B cell (primary cell): ENCODE measurements at regions not wholly inside any gene's neighbourhood (a gene's known extent, or its start where the extent isn't known, plus 50 kb on each side); places are given as distances from the start of the nearest gene placed in this dataset.

Experiments
- ATAC-seq: fragments of 200-7000 bp; cut with Tn5 transposase; one replicate; pipeline ENCODE4 v1.10.0; 2021; ENCODE audit warnings: low read depth, mild to moderate bottlenecking, moderate number of reproducible peaks, moderate library complexity
- CTCF ChIA-PET: fragments of 350-600 bp; sonication (Branson Sonifier 250); formaldehyde crosslinking; loops from one replicate; lab custom pipeline; 2021; ENCODE audit warnings: antibody characterized with exemption, inconsistent platforms; lab: Charles Lee
- POLR2A ChIA-PET: fragments of 350-600 bp; sonication (Branson Sonifier 250); formaldehyde crosslinking; loops from one replicate; lab custom pipeline; 2021; ENCODE audit warnings: antibody characterized with exemption; lab: Charles Lee
- DNase-seq: peaks from one replicate; pipeline ENCODE4 v3.0.0; 2013
- H2AFZ ChIP-seq: 2 replicates; pipeline ENCODE4 v1.6.1; 2012; ENCODE audit warnings: mild to moderate bottlenecking, low read depth, low read length; ENCODE audit not compliant: insufficient read depth, poor library complexity, severe bottlenecking
- H3K27ac ChIP-seq, 2 donors: 1 replicate in 1 of 2; 2 replicates in 1 of 2; pipeline ENCODE4 v1.5.1; 2012 to 2013; ENCODE audit warnings: low read length in 2 of 2, mild to moderate bottlenecking in 2 of 2, moderate library complexity in 1 of 2
- H3K27me3 ChIP-seq, 4 experiments: fragments of 200-600 bp in 1 of 4; sonication (generic) in 1 of 4; replicated peaks in 1 of 4; 1 replicate in 2 of 4; 2 replicates in 2 of 4; pipeline versions ENCODE4 v1.6.1 to v1.7.0; 2013 to 2016; ENCODE audit warnings: low read length in 3 of 4, mild to moderate bottlenecking in 2 of 4, mixed read lengths in 1 of 4, moderate library complexity in 1 of 4; ENCODE audit not compliant: insufficient read depth in 4 of 4, control insufficient read depth in 3 of 4; ENCODE audit errors: control extremely low read depth in 1 of 4
- H3K36me3 ChIP-seq, 2 experiments: replicated peaks in 1 of 2; 1 replicate in 1 of 2; 2 replicates in 1 of 2; pipeline versions ENCODE4 v1.6.1 to v1.7.1; 2013; ENCODE audit warnings: low read length in 1 of 2; ENCODE audit not compliant: insufficient read depth in 2 of 2, control insufficient read depth in 1 of 2; ENCODE audit errors: control extremely low read depth in 1 of 2, extremely low read depth in 1 of 2
- H3K4me1 ChIP-seq, 2 donors: fragments of 200-600 bp in 1 of 2; sonication (generic) in 1 of 2; 1 replicate in 1 of 2; 2 replicates in 1 of 2; pipeline versions ENCODE4 v1.5.1 to v1.6.1; 2013 to 2017; ENCODE audit warnings: low read length in 2 of 2; ENCODE audit not compliant: control insufficient read depth in 2 of 2, insufficient read depth in 2 of 2
- H3K4me2 ChIP-seq: replicated peaks from 2 replicates; pipeline ENCODE3; 2012; ENCODE audit warnings: mild to moderate bottlenecking, low read depth, low read length; ENCODE audit not compliant: poor library complexity, severe bottlenecking
- H3K4me3 ChIP-seq, 5 experiments: fragments of 200-600 bp in 1 of 5; sonication (generic) in 1 of 5; 1 replicate in 3 of 5; 2 replicates in 2 of 5; pipeline versions ENCODE4 v1.5.1 to v1.7.0; 2011 to 2016; ENCODE audit warnings: low read length in 4 of 5, mild to moderate bottlenecking in 4 of 5, low read depth in 2 of 5, control low read depth in 1 of 5, moderate library complexity in 1 of 5; ENCODE audit not compliant: insufficient read depth in 1 of 5; ENCODE audit errors: control extremely low read depth in 1 of 5, extremely low read depth in 1 of 5
- H3K79me2 ChIP-seq: fragments of 200-600 bp; sonication (generic); one replicate; pipeline ENCODE4 v1.6.0; 2016; ENCODE audit warnings: low read length; ENCODE audit not compliant: control insufficient read depth, insufficient read depth
- H3K9ac ChIP-seq: fragments of 200-600 bp; sonication (generic); 2 replicates; pipeline ENCODE4 v1.6.1; 2017; ENCODE audit warnings: mild to moderate bottlenecking, low read length, moderate library complexity
- H3K9me3 ChIP-seq, 3 donors: one replicate each; pipeline versions ENCODE4 v1.6.1 to v1.7.1; 2013; ENCODE audit warnings: low read length in 2 of 3; ENCODE audit not compliant: control insufficient read depth in 2 of 3, insufficient read depth in 1 of 3; ENCODE audit errors: control extremely low read depth in 1 of 3
- H4K20me1 ChIP-seq: 2 replicates; pipeline ENCODE4 v1.6.0; 2012; ENCODE audit warnings: mild to moderate bottlenecking, low read length; ENCODE audit not compliant: insufficient read depth, control insufficient read depth, poor library complexity, severe bottlenecking
- H3K27ac Mint-ChIP-seq: one replicate; pipeline ENCODE4 v1.8.0; 2021; ENCODE audit warnings: mixed read lengths
- H3K27me3 Mint-ChIP-seq: one replicate; pipeline ENCODE4 v1.8.0; 2021; ENCODE audit warnings: mixed read lengths
- H3K4me1 Mint-ChIP-seq: one replicate; pipeline ENCODE4 v1.8.0; 2021; ENCODE audit warnings: mixed read lengths
- H3K4me3 Mint-ChIP-seq: one replicate; pipeline ENCODE4 v1.8.0; 2021; ENCODE audit warnings: mixed read lengths
- H3K9me3 Mint-ChIP-seq: one replicate; pipeline ENCODE4 v1.8.0; 2022; ENCODE audit warnings: mixed read lengths; ENCODE audit not compliant: insufficient read depth
- CTCF ChIP-seq: fragments of 200-600 bp; IDR thresholded peaks from one replicate; pipeline ENCODE4 v1.8.0; 2022; ENCODE audit warnings: antibody characterized with exemption, mild to moderate bottlenecking
- EZH2 ChIP-seq: IDR thresholded peaks from 2 replicates; pipeline ENCODE4 v1.6.1; 2012; ENCODE audit warnings: borderline replicate concordance, low read depth, mild to moderate bottlenecking, moderate library complexity, low read length; ENCODE audit not compliant: insufficient read depth, poor library complexity, severe bottlenecking
- WGBS: methylation state at CpG from one replicate; pipeline ENCODE4 v1.1.5; 2013; ENCODE audit warnings: missing lambda C conversion rate; ENCODE audit not compliant: insufficient coverage; 5-methylcytosine and 5-hydroxymethylcytosine counted together
- intact Hi-C: fragments of 100-400 bp; cut with micrococcal nuclease; formaldehyde crosslinking; loops from one replicate; pipeline ENCODE4 v1.10.0; 2022

- peaks cover 0 to 9% (median 0%) of the 10 kb centered on the region in 3 donors for H3K9me3 ChIP-seq
- H3K4me2 ChIP-seq = no peak overlapping the region
- Mint-ChIP-seq H3K27me3 (no peaks in the 10 kb centered on the region), H3K9me3 (no peaks in the 10 kb centered on the region), H3K4me3 (no peak overlapping the region), H3K4me1 (no peaks in the 10 kb centered on the region), H3K27ac (no peak overlapping the region)
- no peaks in the 10 kb centered on the region for H3K27me3 ChIP-seq
- H3K9ac ChIP-seq = no peak overlapping the region
- no peak for TF ChIP-seq CTCF
- TF ChIP-seq EZH2 = no peak
- ChIA-PET CTCF (no interaction called here), POLR2A (no interaction called here)
- intact Hi-C loops = no loop called here
- no peaks in the 10 kb centered on the region for H3K36me3 ChIP-seq
- WGBS = 96% methylated on average over 4 of the region's 8 CpGs
- H3K4me3 ChIP-seq = no peak overlapping the region
- DNase-seq (no peak), ATAC-seq (no peak)
- no peaks in the 10 kb centered on the region for H4K20me1 ChIP-seq
- H3K79me2 ChIP-seq = no peaks in the 10 kb centered on the region
- H2AFZ ChIP-seq = no peak overlapping the region
- no peak overlapping the region for H3K27ac ChIP-seq
- no peaks in the 10 kb centered on the region for H3K4me1 ChIP-seq
Observed at GRCh38 chr16:5349101-5349500, 251.5 kb upstream of the EEF2KMT start.

GRCh38 chr16:5347561-5347960, 250.0 kb upstream of the EEF2KMT start:
- WGBS = 80% methylated on average over 4 of the region's 4 CpGs
- TF ChIP-seq EZH2 = no peak
- TF ChIP-seq CTCF = no peak
- Histone ChIP-seq H3K9me3 (peaks cover 0 to 9% (median 0%) of the 10 kb centered on the region in 3 donors), H3K4me1 (no peaks in the 10 kb centered on the region), H3K79me2 (no peaks in the 10 kb centered on the region), H3K4me2 (no peak overlapping the region), H3K36me3 (no peaks in the 10 kb centered on the region), H4K20me1 (no peaks in the 10 kb centered on the region), H3K27me3 (no peaks in the 10 kb centered on the region), H3K27ac (no peak overlapping the region), H2AFZ (no peak overlapping the region), H3K9ac (no peak overlapping the region), H3K4me3 (no peak overlapping the region)
- POLR2A ChIA-PET = no interaction called here
- ATAC-seq (no peak), DNase-seq (no peak)
- Mint-ChIP-seq H3K9me3 (peaks cover 3% of the 10 kb centered on the region), H3K27me3 (no peaks in the 10 kb centered on the region), H3K27ac (no peak overlapping the region), H3K4me1 (no peaks in the 10 kb centered on the region), H3K4me3 (no peak overlapping the region)
- CTCF ChIA-PET = no interaction called here
- intact Hi-C loops = no loop called here
